GM12891 (cell line): ENCODE measurements at regions not wholly inside any gene's neighbourhood (a gene's known extent, or its start where the extent isn't known, plus 50 kb on each side); places are given as distances from the start of the nearest gene placed in this dataset.

Experiments
- PAX5 ChIP-seq: IDR thresholded peaks from 2 replicates; pipeline ENCODE4 v1.6.1; 2011; ENCODE audit warnings: low read length, moderate library complexity, mild to moderate bottlenecking; ENCODE audit not compliant: insufficient read depth, severe bottlenecking
- POLR2A ChIP-seq: IDR thresholded peaks from 2 replicates; pipeline ENCODE4 v1.6.1; 2011; ENCODE audit warnings: low read depth, low read length, control low read depth
- POLR2AphosphoS5 ChIP-seq: IDR thresholded peaks from 2 replicates; pipeline ENCODE4 v1.6.1; 2011; ENCODE audit warnings: low read depth, low read length, control low read depth
- SPI1 ChIP-seq: IDR thresholded peaks from 2 replicates; pipeline ENCODE4 v1.6.1; 2011; ENCODE audit warnings: low read depth, low read length, control low read depth
- TAF1 ChIP-seq: IDR thresholded peaks from 2 replicates; pipeline ENCODE4 v1.6.1; 2011; ENCODE audit warnings: low read depth, low read length, control low read depth

DNA sequence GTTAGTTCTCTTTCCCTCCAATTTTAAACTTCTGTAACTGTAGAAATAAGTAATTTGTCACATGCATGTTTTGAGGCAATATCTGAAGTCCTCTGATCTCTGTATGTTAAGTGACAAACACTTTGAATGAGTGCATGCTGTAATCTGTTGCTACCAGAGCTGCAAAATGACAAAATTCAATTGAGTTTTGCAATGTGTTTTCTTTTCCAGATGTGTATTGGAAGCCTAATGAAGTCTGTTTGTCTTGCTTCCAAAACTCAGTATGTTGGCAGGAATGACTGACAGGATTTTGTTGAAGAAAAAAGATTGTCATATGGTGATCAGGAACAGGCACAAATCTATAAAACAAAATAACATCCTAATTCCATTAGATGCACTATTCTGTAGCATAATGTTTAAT is 561.6 kb upstream of the CDH8 start:
- no peak for TF ChIP-seq SPI1
- no peak for TF ChIP-seq POLR2AphosphoS5
- TF ChIP-seq POLR2A = no peak
- no peak for TF ChIP-seq TAF1
- no peak for TF ChIP-seq PAX5
